Sigmoid colon (tissue), 4 donors: ENCODE measurements at regions not wholly inside any gene's neighbourhood (a gene's known extent, or its start where the extent isn't known, plus 50 kb on each side); places are given as distances from the start of the nearest gene placed in this dataset.

ENCODE experiments used
- EP300 ChIP-seq, 4 donors: sonication (generic); formaldehyde crosslinking; IDR thresholded peaks; one replicate each; pipeline ENCODE4 v1.6.1; 2017; ENCODE audit warnings: antibody characterized with exemption in 4 of 4
- POLR2A ChIP-seq, 2 donors: fragments of 450-650 bp; IDR thresholded peaks; one replicate each; pipeline ENCODE4 v1.6.1; 2016; ENCODE audit warnings: antibody characterized with exemption in 2 of 2, mild to moderate bottlenecking in 2 of 2, moderate library complexity in 2 of 2
- POLR2AphosphoS5 ChIP-seq, 4 donors: sonication (generic); formaldehyde crosslinking; IDR thresholded peaks; one replicate each; pipeline ENCODE4 v1.6.1; 2017; ENCODE audit warnings: antibody characterized with exemption in 4 of 4
- TF ChIP-seq, protein P1 (sequence below), 4 experiments: fragments of 450-650 bp in 3 of 4; fragments of 200-600 bp in 1 of 4; IDR thresholded peaks; one replicate each; pipeline ENCODE4 v1.5.1; 2016 to 2019; ENCODE audit warnings: antibody characterized with exemption in 4 of 4, mild to moderate bottlenecking in 3 of 4, moderate library complexity in 2 of 4

GRCh38 chr2:238994876-238995275 lies 147.0 kb downstream of the TWIST2 start:
- TF ChIP-seq, protein P1, sequence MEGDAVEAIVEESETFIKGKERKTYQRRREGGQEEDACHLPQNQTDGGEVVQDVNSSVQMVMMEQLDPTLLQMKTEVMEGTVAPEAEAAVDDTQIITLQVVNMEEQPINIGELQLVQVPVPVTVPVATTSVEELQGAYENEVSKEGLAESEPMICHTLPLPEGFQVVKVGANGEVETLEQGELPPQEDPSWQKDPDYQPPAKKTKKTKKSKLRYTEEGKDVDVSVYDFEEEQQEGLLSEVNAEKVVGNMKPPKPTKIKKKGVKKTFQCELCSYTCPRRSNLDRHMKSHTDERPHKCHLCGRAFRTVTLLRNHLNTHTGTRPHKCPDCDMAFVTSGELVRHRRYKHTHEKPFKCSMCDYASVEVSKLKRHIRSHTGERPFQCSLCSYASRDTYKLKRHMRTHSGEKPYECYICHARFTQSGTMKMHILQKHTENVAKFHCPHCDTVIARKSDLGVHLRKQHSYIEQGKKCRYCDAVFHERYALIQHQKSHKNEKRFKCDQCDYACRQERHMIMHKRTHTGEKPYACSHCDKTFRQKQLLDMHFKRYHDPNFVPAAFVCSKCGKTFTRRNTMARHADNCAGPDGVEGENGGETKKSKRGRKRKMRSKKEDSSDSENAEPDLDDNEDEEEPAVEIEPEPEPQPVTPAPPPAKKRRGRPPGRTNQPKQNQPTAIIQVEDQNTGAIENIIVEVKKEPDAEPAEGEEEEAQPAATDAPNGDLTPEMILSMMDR (IDR thresholded peaks at IDR 0.05) = no peak
- TF ChIP-seq EP300 (IDR thresholded peaks at IDR 0.05) = no peak
- no peak for TF ChIP-seq POLR2A (IDR thresholded peaks at IDR 0.05)
- TF ChIP-seq POLR2AphosphoS5 (IDR thresholded peaks at IDR 0.05) = no peak
